ENCODE measurements at regions not wholly inside any gene's neighbourhood (a gene's known extent, or its start where the extent isn't known, plus 50 kb on each side); places are given as distances from the start of the nearest gene placed in this dataset.
A peak's percentile ranks its signal among the peaks of the same experiment; 100 is the strongest.

DNA sequence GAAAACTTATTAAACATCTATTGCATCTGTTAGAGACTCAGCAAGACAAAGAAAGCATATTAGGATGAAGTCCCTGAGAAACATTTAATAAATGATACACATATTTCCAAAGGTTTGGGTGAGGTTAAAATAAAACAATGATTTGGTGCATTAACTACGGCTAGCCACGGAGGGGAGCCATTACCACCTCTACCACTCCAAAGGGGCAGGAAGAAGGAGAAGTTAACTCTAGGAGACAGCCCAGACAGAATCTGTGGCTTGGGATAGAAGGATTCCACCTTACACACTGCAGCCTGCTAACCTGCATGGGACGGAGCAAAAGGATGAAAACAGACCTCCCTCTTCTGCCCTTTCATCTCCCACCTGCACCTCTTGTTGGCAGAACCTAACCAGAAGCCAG, 189.1 kb upstream of the C1QTNF7 start:
- H3K27ac ChIP-seq (ENCODE audit: control insufficient read depth, insufficient read depth) = no peak overlapping the region
- H3K4me2 ChIP-seq (ENCODE audit: control insufficient read depth, insufficient read depth) = no peak overlapping the region
- no peaks in the 10 kb centered on the region for H3K79me2 ChIP-seq (ENCODE audit: control insufficient read depth, insufficient read depth, low read length)
- no peaks in the 10 kb centered on the region for H3K27me3 ChIP-seq (replicated peaks in 1 of 2; ENCODE audit: control insufficient read depth in 2 of 2, insufficient read depth in 2 of 2, low read length in 1 of 2)
- ATAC-seq (peak; percentile 83), DNase-seq (ENCODE audit: low read depth, low spot score) (no peak), FAIRE-seq (peak; percentile 44)
- no peak overlapping the region for H3K4me3 ChIP-seq
- in situ Hi-C loops (cut with MboI) = loop anchor here (5.0 to 25.0 kb wide), 3 partner anchors 164 to 724 kb away; partner anchors contain the start of gene FGFBP2
- intact Hi-C loops (cut with micrococcal nuclease; ENCODE audit: unreplicated experiment) = loop anchor here (1.0 to 10.0 kb wide), 4 partner anchors 158 to 764 kb away; no protein-coding TSS in a partner anchor
- ChIA-PET POLR2A (no interaction called here), RAD21 (ENCODE audit: unreplicated experiment) (interaction anchor here (1.0 to 1.6 kb wide), 4 partner anchors 10 to 159 kb away, joined by 3 to 6 read pairs (median 3); no protein-coding TSS in a partner anchor), CTCF (interaction anchor here (0.7 to 5.6 kb wide), 7 partner anchors 15 to 450 kb away, joined by 3 to 50 read pairs (median 5); no protein-coding TSS in a partner anchor), SMC1A (ENCODE audit: uncharacterized antibody, unreplicated experiment) (interaction anchor here (0.6 to 1.8 kb wide), 5 partner anchors 139 to 1027 kb away, joined by 3 to 9 read pairs (median 3); no protein-coding TSS in a partner anchor)
- H2AFZ ChIP-seq (ENCODE audit: control insufficient read depth, low read depth, low read length) = no peak overlapping the region
- no TSS peak for BruUV-seq (replicated peaks)
- TF ChIP-seq ESRRA (IDR thresholded peaks at IDR 0.05; ENCODE audit: low read length) (no peak), RAD21 (IDR thresholded peaks at IDR 0.05; ENCODE audit: insufficient read depth, low read depth, low read length) (peak; percentile 81), SMC3 (IDR thresholded peaks at IDR 0.05; ENCODE audit: borderline replicate concordance, low read length) (peak; percentile 81), CTCF (IDR thresholded peaks at IDR 0.05 in 2 of 3, conservative IDR thresholded peaks at IDR 0.05 in 1 of 3; ENCODE audit: control insufficient read depth in 2 of 3, extremely low read depth in 1 of 3, insufficient read depth in 1 of 3, low read depth in 3 of 3, low read length in 3 of 3) (peak; percentile 60 to 78 (median 60); a peak in 5 of 6 replicates)
- H3K36me3 ChIP-seq (ENCODE audit: control insufficient read depth in 2 of 2, insufficient read depth in 2 of 2, low read length in 1 of 2) = no peaks in the 10 kb centered on the region
- H3K9me3 ChIP-seq (replicated peaks; ENCODE audit: control insufficient read depth, insufficient read depth, low read length) = no peaks in the 10 kb centered on the region
- no peak overlapping the region for H3K9ac ChIP-seq (ENCODE audit: control insufficient read depth, insufficient read depth, low read length)
- WGBS (ENCODE audit: insufficient coverage, insufficient replicate concordance, low lambda C conversion rate, missing lambda C conversion rate) = 0% methylated on average over 3 of the region's 3 CpGs
- H4K20me1 ChIP-seq (ENCODE audit: control insufficient read depth, insufficient read depth) = no peaks in the 10 kb centered on the region
- peaks cover 2% of the 10 kb centered on the region for H3K4me1 ChIP-seq (ENCODE audit: control insufficient read depth, insufficient read depth, low read length)

DNA sequence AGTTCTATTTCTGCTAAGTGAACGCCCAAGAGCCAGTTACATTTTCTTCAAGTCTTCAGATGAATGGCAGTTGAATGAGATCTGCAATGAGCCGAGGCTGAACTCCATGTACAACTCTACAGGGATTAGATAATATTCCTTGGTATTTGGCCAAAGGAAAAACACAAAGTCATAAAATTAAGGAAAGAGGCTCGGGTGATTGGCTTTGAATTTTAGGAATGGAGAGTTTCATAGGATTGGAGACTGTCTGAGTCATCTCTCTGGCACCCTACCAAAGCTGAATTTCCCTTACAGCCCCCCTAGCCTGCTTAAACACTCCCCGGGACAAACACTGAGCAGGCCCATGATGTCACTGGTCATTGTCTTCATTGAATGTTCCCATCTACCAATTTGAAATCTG, 188.0 kb upstream of the C1QTNF7 start:
- no peaks in the 10 kb centered on the region for H3K36me3 ChIP-seq (ENCODE audit: control insufficient read depth in 2 of 2, insufficient read depth in 2 of 2, low read length in 1 of 2)
- 32% methylated on average over 4 of the region's 4 CpGs for WGBS (ENCODE audit: insufficient coverage, insufficient replicate concordance, low lambda C conversion rate, missing lambda C conversion rate)
- in situ Hi-C loops (cut with MboI) = loop anchor here (5.0 to 25.0 kb wide), 3 partner anchors 162 to 722 kb away; partner anchors contain the start of gene FGFBP2
- no peaks in the 10 kb centered on the region for H3K4me1 ChIP-seq (ENCODE audit: control insufficient read depth, insufficient read depth, low read length)
- ATAC-seq (no peak), DNase-seq (ENCODE audit: low read depth, low spot score) (no peak), FAIRE-seq (no peak)
- BruUV-seq (replicated peaks) = no TSS peak
- H3K9ac ChIP-seq (ENCODE audit: control insufficient read depth, insufficient read depth, low read length) = no peak overlapping the region
- H4K20me1 ChIP-seq (ENCODE audit: control insufficient read depth, insufficient read depth) = no peaks in the 10 kb centered on the region
- no peaks in the 10 kb centered on the region for H3K79me2 ChIP-seq (ENCODE audit: control insufficient read depth, insufficient read depth, low read length)
- H3K4me2 ChIP-seq (ENCODE audit: control insufficient read depth, insufficient read depth) = no peak overlapping the region
- SMC1A ChIA-PET (ENCODE audit: uncharacterized antibody, unreplicated experiment) = no interaction called here
- intact Hi-C loops (cut with micrococcal nuclease; ENCODE audit: unreplicated experiment) = loop anchor here (5.0 to 10.0 kb wide), 2 partner anchors 475 to 762 kb away; no protein-coding TSS in a partner anchor
- RAD21 ChIA-PET (ENCODE audit: unreplicated experiment) = no interaction called here
- H2AFZ ChIP-seq (ENCODE audit: control insufficient read depth, low read depth, low read length) = no peak overlapping the region
- POLR2A ChIA-PET = no interaction called here
- TF ChIP-seq STAT1 (conservative IDR thresholded peaks at IDR 0.05) (no peak), SIX5 (IDR thresholded peaks at IDR 0.05; ENCODE audit: low read depth, low read length, severe bottlenecking) (no peak), SP1 (IDR thresholded peaks at IDR 0.05; ENCODE audit: low read depth, low read length) (no peak), ZBED1 (IDR thresholded peaks at IDR 0.05; ENCODE audit: borderline replicate concordance) (no peak)
- TF ChIP-seq, protein P1, sequence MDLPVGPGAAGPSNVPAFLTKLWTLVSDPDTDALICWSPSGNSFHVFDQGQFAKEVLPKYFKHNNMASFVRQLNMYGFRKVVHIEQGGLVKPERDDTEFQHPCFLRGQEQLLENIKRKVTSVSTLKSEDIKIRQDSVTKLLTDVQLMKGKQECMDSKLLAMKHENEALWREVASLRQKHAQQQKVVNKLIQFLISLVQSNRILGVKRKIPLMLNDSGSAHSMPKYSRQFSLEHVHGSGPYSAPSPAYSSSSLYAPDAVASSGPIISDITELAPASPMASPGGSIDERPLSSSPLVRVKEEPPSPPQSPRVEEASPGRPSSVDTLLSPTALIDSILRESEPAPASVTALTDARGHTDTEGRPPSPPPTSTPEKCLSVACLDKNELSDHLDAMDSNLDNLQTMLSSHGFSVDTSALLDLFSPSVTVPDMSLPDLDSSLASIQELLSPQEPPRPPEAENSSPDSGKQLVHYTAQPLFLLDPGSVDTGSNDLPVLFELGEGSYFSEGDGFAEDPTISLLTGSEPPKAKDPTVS (IDR thresholded peaks at IDR 0.05; ENCODE audit: low read depth, low read length) = no peak
- no peak overlapping the region for H3K27ac ChIP-seq (ENCODE audit: control insufficient read depth, insufficient read depth)
- no peaks in the 10 kb centered on the region for H3K27me3 ChIP-seq (replicated peaks in 1 of 2; ENCODE audit: control insufficient read depth in 2 of 2, insufficient read depth in 2 of 2, low read length in 1 of 2)
- no peaks in the 10 kb centered on the region for H3K9me3 ChIP-seq (replicated peaks; ENCODE audit: control insufficient read depth, insufficient read depth, low read length)
- CTCF ChIA-PET = interaction anchor here (5.6 kb wide), 1 partner anchor 218 kb away, joined by 50 read pairs; no protein-coding TSS in a partner anchor
- H3K4me3 ChIP-seq = no peak overlapping the region
